ENCODE measurements at regions not wholly inside any gene's neighbourhood (a gene's known extent, or its start where the extent isn't known, plus 50 kb on each side); places are given as distances from the start of the nearest gene placed in this dataset.

GRCh38 chr6:166024252-166024651, 143.4 kb downstream of the TBXT start:
- Mint-ChIP-seq H3K4me3 (no peak overlapping the region), H3K27ac (peak overlapping the region in 1 of 7 donors; percentile 60), H3K9me3 (peaks cover 0 to 8% (median 4%) of the 10 kb centered on the region in 7 donors), H3K27me3 (ENCODE audit: low read depth in 3 of 3) (peaks cover 0 to 4% (median 1%) of the 10 kb centered on the region in 3 donors), H3K4me1 (no peaks in the 10 kb centered on the region), H3K36me3 (no peaks in the 10 kb centered on the region)
- intact Hi-C loops (cut with micrococcal nuclease), result no loop called here
- Histone ChIP-seq H3K9ac (ENCODE audit: insufficient read depth, low read length, poor library complexity, severe bottlenecking) (no peak overlapping the region), H3K27ac (ENCODE audit: low read depth in 1 of 2, low read length in 2 of 2) (no peak overlapping the region), H4K20me1 (ENCODE audit: insufficient read depth, low read length) (no peaks in the 10 kb centered on the region), H3K79me2 (ENCODE audit: insufficient read depth, low read length) (no peaks in the 10 kb centered on the region), H3K4me2 (replicated peaks; ENCODE audit: extremely low read depth, low read length, poor library complexity, severe bottlenecking) (no peak overlapping the region), H3K36me3 (replicated peaks in 1 of 2; ENCODE audit: control insufficient read depth in 1 of 2, insufficient read depth in 2 of 2, low read length in 2 of 2) (no peaks in the 10 kb centered on the region), H3K9me3 (replicated peaks in 1 of 2; ENCODE audit: control insufficient read depth in 1 of 2, insufficient read depth in 1 of 2, low read length in 2 of 2) (peaks cover 0 to 3% of the 10 kb centered on the region in 2 donors), H2AFZ (ENCODE audit: insufficient read depth, low read depth, low read length, poor library complexity, severe bottlenecking) (no peak overlapping the region), H3K27me3 (ENCODE audit: control insufficient read depth in 2 of 2, insufficient read depth in 2 of 2, low read length in 2 of 2) (no peaks in the 10 kb centered on the region), H3K4me3 (replicated peaks in 1 of 3; ENCODE audit: low read depth in 2 of 3, low read length in 3 of 3) (no peak overlapping the region), H3K4me1 (ENCODE audit: control insufficient read depth in 1 of 2, insufficient read depth in 2 of 2, low read length in 2 of 2) (no peaks in the 10 kb centered on the region)
- WGBS (ENCODE audit: insufficient coverage), result 95% methylated on average over 7 of the region's 8 CpGs
- TF ChIP-seq CTCF (IDR thresholded peaks at IDR 0.05), result no peak
- DNase-seq, result no peak

GRCh38 chr6:166023273-166023989, 144.2 kb downstream of the TBXT start:
- no peak for DNase-seq
- Histone ChIP-seq H3K4me2 (replicated peaks; ENCODE audit: extremely low read depth, low read length, poor library complexity, severe bottlenecking) (no peak overlapping the region), H3K36me3 (replicated peaks in 1 of 2; ENCODE audit: control insufficient read depth in 1 of 2, insufficient read depth in 2 of 2, low read length in 2 of 2) (no peaks in the 10 kb centered on the region), H3K79me2 (ENCODE audit: insufficient read depth, low read length) (no peaks in the 10 kb centered on the region), H3K4me1 (ENCODE audit: control insufficient read depth in 1 of 2, insufficient read depth in 2 of 2, low read length in 2 of 2) (no peaks in the 10 kb centered on the region), H3K9me3 (replicated peaks in 1 of 2; ENCODE audit: control insufficient read depth in 1 of 2, insufficient read depth in 1 of 2, low read length in 2 of 2) (peaks cover 0 to 7% of the 10 kb centered on the region in 2 donors), H3K4me3 (replicated peaks in 1 of 3; ENCODE audit: low read depth in 2 of 3, low read length in 3 of 3) (no peak overlapping the region), H3K27me3 (ENCODE audit: control insufficient read depth in 2 of 2, insufficient read depth in 2 of 2, low read length in 2 of 2) (no peaks in the 10 kb centered on the region), H3K27ac (ENCODE audit: low read depth in 1 of 2, low read length in 2 of 2) (no peak overlapping the region), H4K20me1 (ENCODE audit: insufficient read depth, low read length) (no peaks in the 10 kb centered on the region), H3K9ac (ENCODE audit: insufficient read depth, low read length, poor library complexity, severe bottlenecking) (no peak overlapping the region), H2AFZ (ENCODE audit: insufficient read depth, low read depth, low read length, poor library complexity, severe bottlenecking) (no peak overlapping the region)
- no peaks in the 10 kb centered on the region for H3K36me3 Mint-ChIP-seq
- H3K9me3 Mint-ChIP-seq, result peaks cover 0 to 12% (median 4%) of the 10 kb centered on the region in 7 donors
- no peak overlapping the region for H3K27ac Mint-ChIP-seq
- no peak for TF ChIP-seq CTCF (IDR thresholded peaks at IDR 0.05)
- no peak overlapping the region for H3K4me3 Mint-ChIP-seq
- WGBS (ENCODE audit: insufficient coverage), result 100% methylated on average over 1 of the region's 5 CpGs
- H3K27me3 Mint-ChIP-seq (ENCODE audit: low read depth in 3 of 3), result peaks cover 0 to 4% (median 1%) of the 10 kb centered on the region in 3 donors
- intact Hi-C loops (cut with micrococcal nuclease), result no loop called here
- no peaks in the 10 kb centered on the region for H3K4me1 Mint-ChIP-seq
